T-helper 1 cell treated with Interleukin-12 subunit alpha and Interleukin-12 subunit beta and Interleukin-4 antibody, amounts not matched to agents 30 μg/mL and 1 μg/mL, for 36 hours (primary cell): ENCODE measurements at regions not wholly inside any gene's neighbourhood (a gene's known extent, or its start where the extent isn't known, plus 50 kb on each side); places are given as distances from the start of the nearest gene placed in this dataset.
"Not testable (repeated sequence)": the region's sequence is repeated elsewhere in the genome, so short reads cannot be mapped to it uniquely, and the experiment has no call there.

ENCODE experiments used
- H3K27ac Mint-ChIP-seq: one replicate; pipeline ENCODE4 v1.8.0; 2021; ENCODE audit warnings: mild to moderate bottlenecking, mixed read lengths
- H3K27me3 Mint-ChIP-seq: one replicate; pipeline ENCODE4 v1.8.0; 2021; ENCODE audit warnings: low read depth, mixed read lengths
- H3K36me3 Mint-ChIP-seq: one replicate; pipeline ENCODE4 v1.8.0; 2021; ENCODE audit warnings: low read depth, mixed read lengths
- H3K4me1 Mint-ChIP-seq: one replicate; pipeline ENCODE4 v1.8.0; 2021; ENCODE audit warnings: low read depth, mixed read lengths
- H3K4me3 Mint-ChIP-seq: one replicate; pipeline ENCODE4 v1.8.0; 2021; ENCODE audit warnings: mild to moderate bottlenecking, moderate library complexity, mixed read lengths
- H3K9me3 Mint-ChIP-seq: one replicate; pipeline ENCODE4 v1.8.0; 2021; ENCODE audit warnings: mixed read lengths

DNA sequence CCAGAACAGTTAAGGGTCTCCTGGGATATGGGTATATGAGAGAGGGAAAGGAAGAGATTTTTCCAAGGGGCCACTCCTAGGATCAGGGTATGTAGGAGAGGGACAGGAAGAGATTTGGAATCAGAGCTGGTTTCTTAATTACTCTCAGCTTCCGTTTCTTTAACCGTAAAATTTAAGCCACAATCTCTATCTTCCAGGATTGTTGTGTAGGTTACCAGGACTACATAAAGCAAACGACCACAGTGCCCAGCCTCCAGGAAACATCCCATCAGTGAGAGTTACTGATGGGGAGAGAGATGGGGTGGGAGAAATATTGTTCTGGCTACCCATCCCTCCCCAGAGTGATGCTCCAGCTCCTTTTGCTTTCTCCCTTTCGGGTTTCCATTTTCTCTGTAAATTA lies 114.6 kb upstream of the THUMPD2 start:
- Mint-ChIP-seq H3K27ac (no peak overlapping the region), H3K4me1 (no peaks in the 10 kb centered on the region), H3K27me3 (no peaks in the 10 kb centered on the region), H3K36me3 (no peaks in the 10 kb centered on the region), H3K9me3 (no peaks in the 10 kb centered on the region), H3K4me3 (no peak overlapping the region)

DNA sequence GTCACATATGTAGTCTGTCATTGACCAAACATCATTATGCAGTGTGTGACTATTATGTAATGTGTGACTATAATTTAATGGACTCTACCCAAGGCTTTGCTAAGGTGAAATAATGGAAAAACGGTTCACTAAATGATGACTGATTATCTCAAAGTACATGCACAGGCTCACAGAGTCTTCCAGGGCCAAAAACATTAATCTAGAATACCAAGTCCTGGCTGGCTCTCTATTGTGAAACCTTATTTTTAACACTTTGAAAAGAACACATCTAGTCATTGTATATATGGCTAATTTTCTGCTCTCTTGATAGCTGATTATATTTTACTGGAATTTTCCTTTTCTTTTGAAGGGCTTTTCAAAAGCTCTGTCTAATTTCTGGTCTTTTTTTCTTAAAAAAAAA lies 102.9 kb upstream of the THUMPD2 start:
- Mint-ChIP-seq H3K4me1 (no peaks in the 10 kb centered on the region), H3K27ac (no peak overlapping the region), H3K9me3 (peaks cover 11% of the 10 kb centered on the region), H3K36me3 (no peaks in the 10 kb centered on the region), H3K4me3 (no peak overlapping the region), H3K27me3 (no peaks in the 10 kb centered on the region)

DNA sequence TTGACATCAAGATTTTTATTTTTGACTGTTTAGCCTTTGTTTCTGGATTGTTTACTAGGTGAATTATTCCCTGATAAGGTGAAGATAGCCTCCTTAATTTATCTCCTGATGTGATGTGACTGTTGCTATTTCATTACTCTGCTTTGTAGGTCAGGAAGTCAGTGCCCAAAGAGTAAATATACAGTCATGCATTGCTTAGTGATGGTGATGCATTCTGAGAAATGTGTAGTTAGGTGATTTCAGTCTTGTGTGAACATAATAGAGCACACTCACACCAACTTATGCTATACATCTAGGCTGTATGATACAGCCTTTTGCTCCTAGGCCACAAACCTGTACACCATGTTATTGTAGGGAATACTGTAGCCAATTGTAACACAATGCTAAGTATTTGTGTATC lies 102.4 kb upstream of the THUMPD2 start:
- no peak overlapping the region for H3K27ac Mint-ChIP-seq
- no peaks in the 10 kb centered on the region for H3K36me3 Mint-ChIP-seq
- no peaks in the 10 kb centered on the region for H3K4me1 Mint-ChIP-seq
- H3K4me3 Mint-ChIP-seq: no peak overlapping the region
- peaks cover 11% of the 10 kb centered on the region for H3K9me3 Mint-ChIP-seq
- H3K27me3 Mint-ChIP-seq: no peaks in the 10 kb centered on the region

DNA sequence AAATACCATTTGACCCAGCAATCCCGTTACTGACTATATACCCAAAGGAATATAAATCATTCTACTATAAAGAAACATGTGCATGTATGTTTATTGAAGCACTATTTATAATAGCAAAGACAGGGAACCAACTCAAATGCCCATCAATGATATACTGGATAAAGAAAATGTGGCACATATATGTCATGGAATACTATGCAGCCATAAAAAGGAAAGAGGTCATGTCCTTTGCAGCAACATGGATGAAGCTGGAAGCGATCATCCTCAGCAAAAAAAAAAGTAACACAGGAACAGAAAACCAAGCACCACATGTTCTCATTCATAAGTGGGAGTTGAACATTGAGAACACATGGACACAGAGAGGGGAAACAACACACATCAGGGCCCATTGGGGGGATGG lies 99.9 kb upstream of the THUMPD2 start:
- H3K9me3 Mint-ChIP-seq: peaks cover 11% of the 10 kb centered on the region
- H3K4me3 Mint-ChIP-seq, H3K27ac Mint-ChIP-seq, H3K27me3 Mint-ChIP-seq, H3K36me3 Mint-ChIP-seq, H3K4me1 Mint-ChIP-seq: not testable (repeated sequence)

DNA sequence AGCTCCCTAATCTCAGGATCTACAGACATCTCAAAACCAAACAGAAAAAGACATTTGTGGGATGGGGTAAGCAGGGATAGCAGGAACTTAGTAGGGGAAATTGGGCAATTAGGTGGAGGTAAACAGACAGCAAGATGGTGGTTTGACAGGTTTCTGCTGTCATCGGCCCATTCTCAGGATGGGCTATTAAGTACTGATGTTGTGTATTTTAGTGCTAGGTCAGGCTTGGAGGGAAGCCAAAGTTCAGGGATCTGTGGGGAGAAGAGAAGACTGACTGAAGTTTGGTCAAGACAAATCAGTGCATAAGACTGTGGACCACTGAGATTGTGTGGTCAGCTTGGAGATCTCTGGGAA lies 96.8 kb upstream of the THUMPD2 start:
- Mint-ChIP-seq H3K4me1 (no peaks in the 10 kb centered on the region), H3K27ac (no peak overlapping the region), H3K4me3 (no peak overlapping the region), H3K27me3 (no peaks in the 10 kb centered on the region), H3K36me3 (no peaks in the 10 kb centered on the region), H3K9me3 (peaks cover 11% of the 10 kb centered on the region)

DNA sequence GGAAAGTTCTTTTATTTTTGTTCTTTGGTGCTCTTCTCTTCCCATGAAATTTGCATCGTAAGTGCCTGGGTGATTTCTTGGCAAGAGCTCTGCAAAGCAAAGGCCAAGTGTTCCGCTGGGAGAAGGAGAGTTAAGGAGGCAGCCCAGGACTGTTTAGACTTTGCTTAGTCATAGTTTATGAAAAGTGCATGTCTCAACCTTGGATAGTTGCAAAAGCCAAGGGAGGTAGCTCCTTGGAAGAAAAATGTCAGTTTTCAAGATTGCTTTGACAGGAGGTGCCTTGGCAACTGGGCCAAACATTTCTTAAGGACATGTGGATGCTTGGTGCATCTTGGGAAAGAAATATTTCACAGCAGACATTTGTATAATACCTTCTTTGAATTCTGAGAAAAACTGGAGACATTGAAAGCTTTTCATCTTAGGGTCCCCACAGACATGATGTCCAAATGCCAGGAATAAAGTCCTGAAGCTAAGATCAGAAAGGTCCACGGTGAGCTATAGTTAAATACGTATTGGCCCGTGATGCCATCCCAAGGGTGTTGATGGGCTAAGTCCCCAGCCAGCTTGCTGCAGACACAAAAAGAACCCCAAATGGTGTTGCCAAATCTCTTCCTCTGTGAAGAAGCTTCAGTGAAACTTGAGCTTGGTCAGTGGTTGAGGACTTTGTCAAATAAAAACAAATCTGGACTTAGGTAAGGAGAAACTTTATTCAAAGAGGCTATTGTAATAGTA lies 96.3 kb upstream of the THUMPD2 start:
- H3K4me3 Mint-ChIP-seq: no peak overlapping the region
- no peaks in the 10 kb centered on the region for H3K27me3 Mint-ChIP-seq
- H3K4me1 Mint-ChIP-seq: no peaks in the 10 kb centered on the region
- H3K27ac Mint-ChIP-seq: no peak overlapping the region
- no peaks in the 10 kb centered on the region for H3K36me3 Mint-ChIP-seq
- peaks cover 7% of the 10 kb centered on the region for H3K9me3 Mint-ChIP-seq

DNA sequence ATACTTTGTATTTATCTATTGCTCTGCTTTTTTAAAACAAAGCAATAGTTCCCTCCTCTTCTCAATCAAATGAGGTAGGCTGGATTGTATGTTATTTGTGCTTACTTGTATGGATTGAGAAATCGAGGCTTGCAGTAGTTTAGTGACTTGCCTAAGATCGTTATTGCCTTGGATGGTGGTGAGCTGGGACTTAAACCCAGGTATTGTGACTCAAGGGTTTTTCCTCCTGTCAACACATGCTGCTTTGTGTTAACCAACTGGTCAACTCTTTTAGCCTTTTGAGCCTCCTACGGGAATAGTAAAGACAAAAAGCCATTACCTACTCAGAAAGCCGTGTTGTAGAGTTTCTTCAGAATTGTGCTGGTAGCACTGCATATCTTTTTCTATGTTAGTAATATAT lies 95.2 kb upstream of the THUMPD2 start:
- Mint-ChIP-seq H3K36me3 (no peaks in the 10 kb centered on the region), H3K4me1 (no peaks in the 10 kb centered on the region), H3K9me3 (no peaks in the 10 kb centered on the region), H3K4me3 (no peak overlapping the region), H3K27ac (no peak overlapping the region), H3K27me3 (no peaks in the 10 kb centered on the region)

DNA sequence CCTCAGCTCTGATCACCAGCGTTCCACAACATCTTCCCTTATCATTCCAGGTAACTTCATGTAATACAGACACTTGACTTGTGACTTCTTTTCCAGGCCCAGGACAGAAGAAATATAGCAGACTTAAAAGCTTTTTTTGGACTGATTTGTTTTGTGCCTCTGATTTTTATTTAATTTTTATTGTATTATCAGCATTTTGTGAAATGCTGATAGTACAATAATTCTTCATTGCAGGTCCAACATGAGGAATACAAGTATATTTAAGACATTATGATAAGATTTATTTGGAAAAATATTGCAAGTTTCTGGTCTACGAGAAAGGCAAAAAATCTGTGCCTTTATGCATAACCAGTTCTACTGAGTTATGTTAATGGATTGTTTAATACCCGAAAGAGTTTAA lies 94.5 kb upstream of the THUMPD2 start:
- no peak overlapping the region for H3K27ac Mint-ChIP-seq
- H3K4me3 Mint-ChIP-seq: no peak overlapping the region
- H3K27me3 Mint-ChIP-seq: no peaks in the 10 kb centered on the region
- no peaks in the 10 kb centered on the region for H3K9me3 Mint-ChIP-seq
- no peaks in the 10 kb centered on the region for H3K36me3 Mint-ChIP-seq
- no peaks in the 10 kb centered on the region for H3K4me1 Mint-ChIP-seq

DNA sequence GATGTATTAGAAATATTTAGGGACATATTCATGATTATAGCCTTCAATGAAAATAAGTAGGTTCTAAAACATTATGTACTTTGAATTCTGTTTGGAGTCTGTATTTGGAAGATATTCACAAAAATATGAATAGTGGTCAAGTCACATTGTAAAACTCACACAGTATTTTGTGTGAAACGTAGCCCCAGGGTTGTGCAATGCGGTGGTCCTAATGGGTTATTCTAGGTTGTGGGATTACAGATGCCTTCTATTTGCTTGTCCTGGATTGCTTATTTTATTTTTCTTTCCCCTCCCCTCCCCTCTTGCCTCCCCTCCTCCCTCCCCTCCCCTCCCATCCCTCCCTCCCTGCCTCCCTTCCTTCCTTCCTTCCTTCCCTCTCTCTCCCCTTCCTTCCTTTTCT lies 93.7 kb upstream of the THUMPD2 start:
- no peak overlapping the region for H3K4me3 Mint-ChIP-seq
- no peaks in the 10 kb centered on the region for H3K27me3 Mint-ChIP-seq
- no peaks in the 10 kb centered on the region for H3K4me1 Mint-ChIP-seq
- H3K36me3 Mint-ChIP-seq: no peaks in the 10 kb centered on the region
- H3K9me3 Mint-ChIP-seq: no peaks in the 10 kb centered on the region
- H3K27ac Mint-ChIP-seq: no peak overlapping the region

DNA sequence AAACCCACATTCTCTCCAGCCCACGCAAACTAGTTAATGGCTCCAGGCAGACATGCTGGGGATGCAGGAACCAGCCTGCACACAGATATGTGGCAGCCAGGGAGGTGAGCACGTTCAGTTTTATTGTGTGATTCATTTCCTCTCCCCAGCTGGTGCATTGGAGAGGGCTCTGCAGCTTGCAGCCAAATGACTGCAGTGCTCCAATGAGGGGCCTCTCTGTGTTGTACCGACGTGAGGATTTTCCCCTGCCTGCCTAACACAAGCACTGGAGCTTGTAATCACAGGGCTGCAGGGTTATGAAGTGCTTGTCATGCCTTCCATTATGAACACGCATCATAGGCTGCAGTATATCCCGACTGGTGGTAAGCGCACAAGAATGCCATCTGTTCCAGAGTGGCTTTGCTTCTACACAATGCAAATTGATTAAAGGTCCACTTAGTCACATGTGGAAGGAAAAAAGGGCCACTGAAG lies 92.3 kb upstream of the THUMPD2 start:
- no peaks in the 10 kb centered on the region for H3K27me3 Mint-ChIP-seq
- no peak overlapping the region for H3K4me3 Mint-ChIP-seq
- no peaks in the 10 kb centered on the region for H3K4me1 Mint-ChIP-seq
- no peaks in the 10 kb centered on the region for H3K9me3 Mint-ChIP-seq
- H3K27ac Mint-ChIP-seq: no peak overlapping the region
- no peaks in the 10 kb centered on the region for H3K36me3 Mint-ChIP-seq

DNA sequence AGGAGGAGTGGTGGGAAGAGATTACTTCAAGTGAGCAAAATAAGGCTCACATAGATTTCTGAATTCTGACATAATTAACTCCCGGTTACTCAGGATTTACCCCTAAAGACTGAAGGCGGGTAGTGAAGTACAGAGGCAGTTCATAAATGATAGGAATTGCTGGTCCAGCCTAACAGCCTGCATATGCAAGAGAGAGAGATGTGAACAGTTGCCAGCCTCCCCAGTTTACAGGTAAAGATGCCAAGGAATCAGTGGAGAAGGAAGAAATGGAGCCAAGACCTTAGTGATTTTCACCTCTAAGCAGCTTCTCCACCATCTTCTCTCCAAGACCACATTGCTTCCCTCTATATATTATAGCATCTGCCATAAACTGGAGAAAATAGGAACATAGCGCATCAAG lies 91.8 kb upstream of the THUMPD2 start:
- no peak overlapping the region for H3K4me3 Mint-ChIP-seq
- H3K4me1 Mint-ChIP-seq: no peaks in the 10 kb centered on the region
- H3K9me3 Mint-ChIP-seq: no peaks in the 10 kb centered on the region
- no peaks in the 10 kb centered on the region for H3K27me3 Mint-ChIP-seq
- H3K36me3 Mint-ChIP-seq: no peaks in the 10 kb centered on the region
- no peak overlapping the region for H3K27ac Mint-ChIP-seq

DNA sequence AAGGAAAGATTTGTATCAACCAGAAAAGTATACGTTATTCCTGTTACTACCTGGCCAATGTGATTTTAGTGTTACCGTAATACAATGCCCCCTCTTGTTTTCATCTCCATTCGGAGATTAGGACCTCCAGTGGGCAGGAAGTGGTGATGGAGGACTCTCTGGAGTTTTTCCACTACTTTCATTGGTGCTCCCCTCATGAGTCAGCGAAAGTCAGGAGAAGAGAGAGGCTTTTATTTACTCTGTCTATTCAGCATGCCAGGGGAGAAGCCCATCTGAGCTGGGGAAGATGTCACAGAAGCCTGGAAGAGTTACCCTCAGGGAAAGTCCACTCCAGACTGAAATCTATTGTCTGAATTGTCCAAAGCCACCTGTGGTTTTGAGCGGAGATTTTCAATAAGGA lies 88.2 kb upstream of the THUMPD2 start:
- peaks cover 9% of the 10 kb centered on the region for H3K9me3 Mint-ChIP-seq
- H3K27me3 Mint-ChIP-seq: no peaks in the 10 kb centered on the region
- no peaks in the 10 kb centered on the region for H3K36me3 Mint-ChIP-seq
- no peak overlapping the region for H3K4me3 Mint-ChIP-seq
- H3K27ac Mint-ChIP-seq: no peak overlapping the region
- H3K4me1 Mint-ChIP-seq: no peaks in the 10 kb centered on the region

DNA sequence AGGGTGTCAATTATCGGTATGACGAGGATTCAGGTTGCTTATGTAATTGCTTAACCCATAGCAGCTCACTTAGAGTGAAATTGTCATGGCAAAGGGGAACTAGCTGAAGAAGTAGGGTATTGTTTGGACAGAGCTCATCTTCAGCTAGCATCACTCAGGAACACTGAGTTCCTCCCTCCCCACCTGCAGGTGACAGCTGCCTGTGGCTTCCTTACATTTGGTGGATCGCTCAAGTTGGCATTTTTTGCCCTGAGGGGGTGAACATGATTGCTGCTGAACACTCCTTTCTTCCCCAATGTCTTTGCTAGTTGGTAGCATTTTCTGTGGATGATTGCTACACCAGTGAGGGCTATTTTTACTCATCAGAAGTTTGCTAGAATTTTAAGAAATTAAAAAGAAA lies 86.7 kb upstream of the THUMPD2 start:
- no peaks in the 10 kb centered on the region for H3K4me1 Mint-ChIP-seq
- peaks cover 9% of the 10 kb centered on the region for H3K9me3 Mint-ChIP-seq
- H3K4me3 Mint-ChIP-seq: no peak overlapping the region
- H3K36me3 Mint-ChIP-seq: no peaks in the 10 kb centered on the region
- no peak overlapping the region for H3K27ac Mint-ChIP-seq
- no peaks in the 10 kb centered on the region for H3K27me3 Mint-ChIP-seq

DNA sequence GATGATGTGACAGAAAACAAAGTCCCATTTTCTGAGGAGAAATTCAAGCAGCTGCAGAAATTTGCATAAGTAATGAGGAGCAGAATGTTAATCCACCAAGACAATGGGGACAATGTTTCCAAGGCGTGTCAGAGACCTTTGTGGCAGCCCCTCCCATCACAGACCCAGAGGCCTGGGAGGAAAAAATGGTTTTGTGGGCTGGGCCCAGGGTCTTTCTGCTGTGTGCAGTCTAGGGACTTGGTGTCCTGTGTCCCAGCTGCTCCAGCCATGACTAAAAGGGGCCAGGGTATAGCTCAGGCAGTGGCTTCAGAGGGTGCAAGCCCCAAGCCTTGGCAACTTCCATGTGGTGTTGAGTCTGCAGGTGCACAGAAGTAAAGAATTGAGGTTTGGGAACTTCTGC lies 84.6 kb upstream of the THUMPD2 start:
- H3K9me3 Mint-ChIP-seq, H3K4me3 Mint-ChIP-seq, H3K27ac Mint-ChIP-seq, H3K36me3 Mint-ChIP-seq, H3K4me1 Mint-ChIP-seq, H3K27me3 Mint-ChIP-seq: not testable (repeated sequence)

DNA sequence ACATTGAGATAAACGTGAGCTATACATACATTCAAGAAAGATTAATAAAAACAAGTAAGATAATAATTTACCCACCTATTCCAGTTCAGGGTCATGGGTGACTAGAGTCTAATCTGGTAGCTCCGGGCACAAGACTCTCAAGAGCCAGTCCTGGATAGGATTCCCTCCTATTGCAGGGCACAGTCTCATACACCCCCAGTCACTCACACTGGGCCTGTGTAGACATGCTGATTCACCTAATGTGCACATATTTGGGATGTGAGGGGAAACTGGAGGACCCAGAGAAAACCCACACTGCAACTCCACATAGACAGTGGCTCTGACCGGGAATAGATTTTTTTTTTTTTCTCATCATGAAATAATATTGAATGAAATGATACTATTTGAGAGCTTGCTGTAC lies 81.5 kb upstream of the THUMPD2 start:
- no peak overlapping the region for H3K4me3 Mint-ChIP-seq
- H3K4me1 Mint-ChIP-seq: no peaks in the 10 kb centered on the region
- no peaks in the 10 kb centered on the region for H3K36me3 Mint-ChIP-seq
- H3K27me3 Mint-ChIP-seq: peaks cover 11% of the 10 kb centered on the region
- H3K27ac Mint-ChIP-seq: no peak overlapping the region
- peaks cover 9% of the 10 kb centered on the region for H3K9me3 Mint-ChIP-seq

DNA sequence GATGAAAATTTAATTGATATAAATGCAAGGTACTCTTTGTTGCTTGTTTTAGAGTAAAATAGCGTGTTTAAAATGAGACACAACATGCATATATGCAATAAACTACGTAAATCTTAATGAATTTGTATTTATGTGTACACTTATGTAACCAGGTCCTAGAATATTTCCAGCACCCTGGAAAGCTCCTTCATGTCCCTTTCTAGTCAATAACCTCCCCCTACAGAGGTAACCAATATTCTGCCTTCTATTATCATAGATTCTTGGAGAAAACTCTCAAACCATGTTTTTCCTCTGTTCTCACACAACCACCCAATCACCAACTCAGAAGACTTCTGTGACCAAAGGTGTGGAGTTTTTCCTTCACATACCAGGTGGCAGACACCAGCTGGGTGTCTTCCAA lies 79.6 kb upstream of the THUMPD2 start:
- H3K9me3 Mint-ChIP-seq: peaks cover 9% of the 10 kb centered on the region
- H3K4me3 Mint-ChIP-seq: no peak overlapping the region
- peaks cover 19% of the 10 kb centered on the region for H3K27me3 Mint-ChIP-seq
- H3K36me3 Mint-ChIP-seq: no peaks in the 10 kb centered on the region
- no peak overlapping the region for H3K27ac Mint-ChIP-seq
- no peaks in the 10 kb centered on the region for H3K4me1 Mint-ChIP-seq
